Esophagus squamous epithelium (tissue), 4 donors: ENCODE measurements at regions not wholly inside any gene's neighbourhood (a gene's known extent, or its start where the extent isn't known, plus 50 kb on each side); places are given as distances from the start of the nearest gene placed in this dataset.

Source experiments
- POLR2A ChIP-seq, 4 donors: fragments of 450-650 bp; IDR thresholded peaks; one replicate each; pipeline ENCODE4 v1.6.1; 2017; ENCODE audit warnings: antibody characterized with exemption in 4 of 4, mild to moderate bottlenecking in 4 of 4, moderate library complexity in 3 of 4
- TF ChIP-seq, protein P1 (sequence below), 6 experiments: fragments of 450-650 bp in 4 of 6; fragments of 200-600 bp in 2 of 6; sonication (generic) in 2 of 6; IDR thresholded peaks; one replicate each; pipeline ENCODE4 v1.5.1; 2016 to 2019; ENCODE audit warnings: antibody characterized with exemption in 6 of 6, mild to moderate bottlenecking in 4 of 6, moderate library complexity in 4 of 6

DNA sequence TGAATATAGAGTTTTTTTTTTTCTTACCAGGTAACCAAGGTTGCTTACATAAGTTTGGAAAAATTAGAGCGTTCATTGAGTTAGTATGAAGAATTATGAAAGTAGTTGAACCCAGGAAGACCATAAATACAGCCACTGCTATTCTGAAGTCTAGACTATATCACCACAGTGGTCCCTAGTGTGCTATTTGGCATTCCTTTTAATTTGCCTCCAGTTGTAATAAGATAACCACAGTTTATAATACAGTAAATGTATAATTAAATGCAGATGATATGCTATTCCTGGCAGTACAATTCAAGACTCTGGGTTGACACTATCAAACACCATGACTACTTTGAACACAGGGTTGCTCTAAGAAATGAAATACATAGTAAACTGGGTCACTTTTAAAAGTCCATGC lies 270.5 kb downstream of the BRINP2 start:
- TF ChIP-seq, protein P1, sequence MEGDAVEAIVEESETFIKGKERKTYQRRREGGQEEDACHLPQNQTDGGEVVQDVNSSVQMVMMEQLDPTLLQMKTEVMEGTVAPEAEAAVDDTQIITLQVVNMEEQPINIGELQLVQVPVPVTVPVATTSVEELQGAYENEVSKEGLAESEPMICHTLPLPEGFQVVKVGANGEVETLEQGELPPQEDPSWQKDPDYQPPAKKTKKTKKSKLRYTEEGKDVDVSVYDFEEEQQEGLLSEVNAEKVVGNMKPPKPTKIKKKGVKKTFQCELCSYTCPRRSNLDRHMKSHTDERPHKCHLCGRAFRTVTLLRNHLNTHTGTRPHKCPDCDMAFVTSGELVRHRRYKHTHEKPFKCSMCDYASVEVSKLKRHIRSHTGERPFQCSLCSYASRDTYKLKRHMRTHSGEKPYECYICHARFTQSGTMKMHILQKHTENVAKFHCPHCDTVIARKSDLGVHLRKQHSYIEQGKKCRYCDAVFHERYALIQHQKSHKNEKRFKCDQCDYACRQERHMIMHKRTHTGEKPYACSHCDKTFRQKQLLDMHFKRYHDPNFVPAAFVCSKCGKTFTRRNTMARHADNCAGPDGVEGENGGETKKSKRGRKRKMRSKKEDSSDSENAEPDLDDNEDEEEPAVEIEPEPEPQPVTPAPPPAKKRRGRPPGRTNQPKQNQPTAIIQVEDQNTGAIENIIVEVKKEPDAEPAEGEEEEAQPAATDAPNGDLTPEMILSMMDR (IDR thresholded peaks at IDR 0.05) = no peak
- TF ChIP-seq POLR2A (IDR thresholded peaks at IDR 0.05) = no peak
